Astrocyte of the cerebellum (primary cell): ENCODE measurements at regions not wholly inside any gene's neighbourhood (a gene's known extent, or its start where the extent isn't known, plus 50 kb on each side); places are given as distances from the start of the nearest gene placed in this dataset.

Experiments used
- DNase-seq: peaks from one replicate; pipeline ENCODE4 v3.0.0-alpha.2; 2011; ENCODE audit warnings: low read depth
- H3K4me3 ChIP-seq: 2 replicates; pipeline ENCODE4 v1.5.1; 2011; ENCODE audit warnings: mild to moderate bottlenecking, low read depth, low read length, moderate library complexity
- CTCF ChIP-seq: IDR thresholded peaks from 2 replicates; pipeline ENCODE4 v1.5.1; 2012; ENCODE audit warnings: low read length, low read depth, moderate library complexity, mild to moderate bottlenecking; ENCODE audit errors: missing control alignments
- in situ Hi-C: cut with HindIII; loops from 2 replicates; pipeline ENCODE4 v1.10.0; 2017; ENCODE audit warnings: low sequenced_read_pairs

- TF ChIP-seq CTCF: no peak
- no peak for DNase-seq
- no peak overlapping the region for H3K4me3 ChIP-seq
- in situ Hi-C loops: no loop called here
Observed at GRCh38 chr16:49216593-49216992, 65.0 kb downstream of the CBLN1 start.

GRCh38 chr16:49213594-49213993 lies 68.0 kb downstream of the CBLN1 start:
- no peak for DNase-seq
- TF ChIP-seq CTCF: no peak

GRCh38 chr16:49204191-49204590 lies 77.4 kb downstream of the CBLN1 start:
- no peak for TF ChIP-seq CTCF
- no peak overlapping the region for H3K4me3 ChIP-seq
- in situ Hi-C loops: no loop called here
- DNase-seq: no peak

More at GRCh38 chr16:49213594-49213993, 68.0 kb downstream of the CBLN1 start:
- no peak overlapping the region for H3K4me3 ChIP-seq
- in situ Hi-C loops: no loop called here

- no peak for DNase-seq
- in situ Hi-C loops: no loop called here
- no peak overlapping the region for H3K4me3 ChIP-seq
- TF ChIP-seq CTCF: no peak
Observed at GRCh38 chr16:49203361-49203760, 78.3 kb downstream of the CBLN1 start.

GRCh38 chr16:49201118-49201517 lies 80.5 kb downstream of the CBLN1 start:
- no peak overlapping the region for H3K4me3 ChIP-seq
- DNase-seq: no peak
- no peak for TF ChIP-seq CTCF
- in situ Hi-C loops: no loop called here

- in situ Hi-C loops: no loop called here
- no peak for DNase-seq
- no peak for TF ChIP-seq CTCF
- no peak overlapping the region for H3K4me3 ChIP-seq
Observed at GRCh38 chr16:49200223-49200820, 81.3 kb downstream of the CBLN1 start.

GRCh38 chr16:49195237-49195548 lies 86.4 kb downstream of the CBLN1 start:
- TF ChIP-seq CTCF: no peak
- DNase-seq: no peak
- in situ Hi-C loops: no loop called here
- no peak overlapping the region for H3K4me3 ChIP-seq
